ENCODE measurements at regions not wholly inside any gene's neighbourhood (a gene's known extent, or its start where the extent isn't known, plus 50 kb on each side); places are given as distances from the start of the nearest gene placed in this dataset.
A peak's percentile ranks its signal among the peaks of the same experiment; 100 is the strongest.

GRCh38 chr9:88748566-88749261 is 213.7 kb downstream of the NXNL2 start:
- Mint-ChIP-seq H3K4me1 (peaks cover 37% of the 10 kb centered on the region), H3K27ac (ENCODE audit: unreplicated experiment) (no peak overlapping the region), H3K27me3 (ENCODE audit: low read depth) (peaks cover 24% of the 10 kb centered on the region), H3K9me3 (peaks cover 5% of the 10 kb centered on the region), H3K36me3 (ENCODE audit: low read depth) (no peaks in the 10 kb centered on the region), H3K4me3 (no peak overlapping the region)
- TF ChIP-seq CTCF (conservative IDR thresholded peaks at IDR 0.05), result no peak
- DNase-seq (ENCODE audit: low read depth, low spot score), result no peak

- TF ChIP-seq CTCF (conservative IDR thresholded peaks at IDR 0.05), result no peak
- peaks cover 20% of the 10 kb centered on the region for H3K27me3 Mint-ChIP-seq (ENCODE audit: low read depth)
- H3K9me3 Mint-ChIP-seq, result peaks cover 5% of the 10 kb centered on the region
- DNase-seq (ENCODE audit: low read depth, low spot score), result no peak
- no peak overlapping the region for H3K4me3 Mint-ChIP-seq
- no peak overlapping the region for H3K27ac Mint-ChIP-seq (ENCODE audit: unreplicated experiment)
- H3K36me3 Mint-ChIP-seq (ENCODE audit: low read depth), result no peaks in the 10 kb centered on the region
- H3K4me1 Mint-ChIP-seq, result peaks cover 43% of the 10 kb centered on the region
Observed at GRCh38 chr9:88749420-88749819, 214.4 kb downstream of the NXNL2 start.

GRCh38 chr9:88750832-88751360 is 215.9 kb downstream of the NXNL2 start:
- Mint-ChIP-seq H3K9me3 (peaks cover 5% of the 10 kb centered on the region), H3K27me3 (ENCODE audit: low read depth) (peaks cover 11% of the 10 kb centered on the region), H3K4me1 (peaks cover 41% of the 10 kb centered on the region), H3K4me3 (no peak overlapping the region), H3K36me3 (ENCODE audit: low read depth) (no peaks in the 10 kb centered on the region), H3K27ac (ENCODE audit: unreplicated experiment) (no peak overlapping the region)
- no peak for TF ChIP-seq CTCF (conservative IDR thresholded peaks at IDR 0.05)
- DNase-seq (ENCODE audit: low read depth, low spot score), result no peak

- no peaks in the 10 kb centered on the region for H3K36me3 Mint-ChIP-seq (ENCODE audit: low read depth)
- H3K4me1 Mint-ChIP-seq, result peaks cover 33% of the 10 kb centered on the region
- no peak for DNase-seq (ENCODE audit: low read depth, low spot score)
- peaks cover 2% of the 10 kb centered on the region for H3K9me3 Mint-ChIP-seq
- peaks cover 4% of the 10 kb centered on the region for H3K27me3 Mint-ChIP-seq (ENCODE audit: low read depth)
- no peak for TF ChIP-seq CTCF (conservative IDR thresholded peaks at IDR 0.05)
- no peak overlapping the region for H3K4me3 Mint-ChIP-seq
- no peak overlapping the region for H3K27ac Mint-ChIP-seq (ENCODE audit: unreplicated experiment)
Observed at GRCh38 chr9:88751781-88752180, 216.8 kb downstream of the NXNL2 start.

- no peak for DNase-seq (ENCODE audit: low read depth, low spot score)
- Mint-ChIP-seq H3K4me3 (no peak overlapping the region), H3K27ac (ENCODE audit: unreplicated experiment) (peak overlapping the region; percentile 12), H3K27me3 (ENCODE audit: low read depth) (no peaks in the 10 kb centered on the region), H3K9me3 (peaks cover 2% of the 10 kb centered on the region), H3K36me3 (ENCODE audit: low read depth) (no peaks in the 10 kb centered on the region), H3K4me1 (peaks cover 13% of the 10 kb centered on the region)
- no peak for TF ChIP-seq CTCF (conservative IDR thresholded peaks at IDR 0.05)
Observed at GRCh38 chr9:88753691-88754367, 218.9 kb downstream of the NXNL2 start.
